ENCODE measurements at regions not wholly inside any gene's neighbourhood (a gene's known extent, or its start where the extent isn't known, plus 50 kb on each side); places are given as distances from the start of the nearest gene placed in this dataset.

GRCh38 chrY:7336023-7336873 is 424.7 kb upstream of the AMELY start:
- no peak for TF ChIP-seq CTCF (IDR thresholded peaks at IDR 0.05)
- TF ChIP-seq POLR2A (IDR thresholded peaks at IDR 0.05) = no peak
- TF ChIP-seq EP300 (IDR thresholded peaks at IDR 0.05) = no peak

Data from ovary (tissue), 3 donors.